DMS153 treated with DMSO at 0.1 percent for 48 hours (cell line): ENCODE measurements at regions not wholly inside any gene's neighbourhood (a gene's known extent, or its start where the extent isn't known, plus 50 kb on each side); places are given as distances from the start of the nearest gene placed in this dataset.
A peak's percentile ranks its signal among the peaks of the same experiment; 100 is the strongest.

ENCODE experiments used
- DNase-seq: peaks from one replicate; lab custom pipeline; 2025; ENCODE audit not compliant: unreplicated experiment; lab: John Stamatoyannopoulos, UW

DNA sequence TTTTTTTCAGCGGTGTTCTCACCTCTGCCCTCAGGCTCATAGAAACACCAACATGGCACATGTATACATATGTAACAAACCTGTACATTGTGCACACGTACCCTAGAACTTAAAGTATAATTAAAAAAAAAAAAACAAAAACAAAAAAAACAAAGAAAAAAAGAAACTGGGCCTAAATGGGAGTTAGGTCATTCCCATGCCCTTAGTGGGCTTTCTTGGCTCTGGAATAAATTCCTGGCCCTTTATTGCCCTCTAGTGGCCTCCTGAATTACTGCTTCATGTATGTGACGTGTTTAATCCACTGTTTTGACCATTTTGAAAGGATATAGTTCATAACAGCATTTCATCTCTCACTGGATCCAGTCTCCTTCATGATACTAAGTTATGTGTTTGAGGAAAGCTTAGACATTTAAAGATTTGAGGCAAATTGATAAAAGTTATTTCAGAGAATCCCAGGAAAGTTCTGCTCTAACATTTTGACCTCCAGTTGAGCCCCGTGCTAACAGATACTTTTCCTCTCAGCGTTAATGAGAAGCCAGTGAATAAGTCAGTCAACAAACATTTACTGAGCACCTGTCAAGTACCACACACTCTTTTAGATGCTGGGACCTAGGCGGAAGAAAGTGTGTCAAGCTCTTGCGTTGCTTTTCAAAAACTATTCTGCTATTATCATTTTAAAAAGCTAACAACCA lies 54.7 kb upstream of the SYPL1 start:
- peak; percentile 40 for DNase-seq

DNA sequence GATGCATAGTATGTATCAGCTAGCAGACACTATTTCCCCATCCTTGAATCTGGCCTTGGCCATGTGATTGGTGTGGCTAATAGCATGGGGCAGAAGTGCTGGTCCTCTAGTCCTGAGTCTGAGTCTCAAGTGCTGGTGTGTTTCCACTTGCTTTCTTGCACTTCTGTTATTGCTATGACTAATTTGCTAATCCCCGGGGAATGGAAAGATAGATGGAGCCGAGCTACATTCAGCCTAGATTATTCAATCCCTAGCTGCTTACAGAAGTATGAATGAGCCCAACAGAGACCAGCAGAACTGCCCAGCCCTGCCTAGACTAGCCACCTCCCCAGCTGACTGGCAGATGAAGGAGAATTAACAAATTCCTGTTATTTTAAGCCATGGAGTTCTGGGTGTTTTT lies 53.2 kb upstream of the SYPL1 start:
- DNase-seq = no peak

DNA sequence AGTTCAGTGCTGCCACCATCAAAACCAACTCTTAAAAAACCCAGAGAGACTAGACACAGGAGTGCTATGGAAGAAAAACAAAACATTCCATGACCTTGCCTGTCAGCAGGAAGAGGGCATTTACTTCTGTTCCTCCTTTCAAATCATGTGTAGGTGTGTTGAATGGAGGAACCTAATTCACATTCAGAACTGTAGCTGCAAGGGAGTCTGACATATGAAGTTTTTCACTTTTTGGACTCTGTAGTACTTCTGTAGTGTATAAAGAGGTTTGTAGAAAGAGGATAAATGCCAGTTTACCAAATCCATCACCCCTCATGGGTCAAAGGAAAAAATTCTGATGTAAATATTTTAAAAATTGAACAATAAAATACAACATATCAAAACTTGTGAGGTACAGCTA lies 51.1 kb upstream of the SYPL1 start:
- DNase-seq = no peak
